Muscle layer of colon (tissue), 2 donors: ENCODE measurements at regions not wholly inside any gene's neighbourhood (a gene's known extent, or its start where the extent isn't known, plus 50 kb on each side); places are given as distances from the start of the nearest gene placed in this dataset.

Experiments used
- H3K27ac ChIP-seq: one replicate; pipeline ENCODE4 v1.7.0; 2013; ENCODE audit warnings: low read depth, mild to moderate bottlenecking, low read length, moderate library complexity
- H3K27me3 ChIP-seq, 2 donors: one replicate each; pipeline ENCODE4 v1.7.0; 2013; ENCODE audit warnings: low read length in 2 of 2, mild to moderate bottlenecking in 2 of 2; ENCODE audit not compliant: insufficient read depth in 2 of 2, control insufficient read depth in 1 of 2
- H3K36me3 ChIP-seq: one replicate; pipeline ENCODE4 v1.7.0; 2013; ENCODE audit warnings: mild to moderate bottlenecking, low read length; ENCODE audit not compliant: insufficient read depth
- H3K4me1 ChIP-seq: one replicate; pipeline ENCODE4 v1.7.0; 2013; ENCODE audit warnings: mild to moderate bottlenecking, low read length; ENCODE audit not compliant: insufficient read depth
- H3K4me3 ChIP-seq, 2 donors: one replicate each; pipeline ENCODE4 v1.7.0; 2013; ENCODE audit warnings: low read length in 2 of 2, low read depth in 1 of 2, mild to moderate bottlenecking in 1 of 2, moderate library complexity in 1 of 2
- H3K9ac ChIP-seq: one replicate; pipeline ENCODE4 v1.7.0; 2013; ENCODE audit warnings: low read length
- H3K9me3 ChIP-seq: one replicate; pipeline ENCODE4 v1.7.0; 2013; ENCODE audit warnings: mild to moderate bottlenecking, low read length
- donor health status: abdominal sarcoma.
- donor health status: Adenocarcinoma of cecum.

GRCh38 chr5:73228052-73228451 is 55.1 kb downstream of the TMEM174 start:
- Histone ChIP-seq H3K9ac (no peak overlapping the region), H3K27ac (no peak overlapping the region), H3K9me3 (no peaks in the 10 kb centered on the region), H3K4me3 (no peak overlapping the region), H3K36me3 (no peaks in the 10 kb centered on the region), H3K27me3 (peaks cover 38 to 40% of the 10 kb centered on the region in 2 donors), H3K4me1 (peaks cover 11% of the 10 kb centered on the region)
